ENCODE measurements at regions not wholly inside any gene's neighbourhood (a gene's known extent, or its start where the extent isn't known, plus 50 kb on each side); places are given as distances from the start of the nearest gene placed in this dataset.

GRCh38 chr2:238517209-238517608 is 90.5 kb downstream of the ASB1 start:
- TF ChIP-seq, protein P1, sequence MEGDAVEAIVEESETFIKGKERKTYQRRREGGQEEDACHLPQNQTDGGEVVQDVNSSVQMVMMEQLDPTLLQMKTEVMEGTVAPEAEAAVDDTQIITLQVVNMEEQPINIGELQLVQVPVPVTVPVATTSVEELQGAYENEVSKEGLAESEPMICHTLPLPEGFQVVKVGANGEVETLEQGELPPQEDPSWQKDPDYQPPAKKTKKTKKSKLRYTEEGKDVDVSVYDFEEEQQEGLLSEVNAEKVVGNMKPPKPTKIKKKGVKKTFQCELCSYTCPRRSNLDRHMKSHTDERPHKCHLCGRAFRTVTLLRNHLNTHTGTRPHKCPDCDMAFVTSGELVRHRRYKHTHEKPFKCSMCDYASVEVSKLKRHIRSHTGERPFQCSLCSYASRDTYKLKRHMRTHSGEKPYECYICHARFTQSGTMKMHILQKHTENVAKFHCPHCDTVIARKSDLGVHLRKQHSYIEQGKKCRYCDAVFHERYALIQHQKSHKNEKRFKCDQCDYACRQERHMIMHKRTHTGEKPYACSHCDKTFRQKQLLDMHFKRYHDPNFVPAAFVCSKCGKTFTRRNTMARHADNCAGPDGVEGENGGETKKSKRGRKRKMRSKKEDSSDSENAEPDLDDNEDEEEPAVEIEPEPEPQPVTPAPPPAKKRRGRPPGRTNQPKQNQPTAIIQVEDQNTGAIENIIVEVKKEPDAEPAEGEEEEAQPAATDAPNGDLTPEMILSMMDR (conservative IDR thresholded peaks at IDR 0.05; ENCODE audit: low read length), result no peak
- TF ChIP-seq EZH2phosphoT487 (IDR thresholded peaks at IDR 0.05; ENCODE audit: borderline replicate concordance, low read depth, low read length), result no peak

Measured in OCI-LY7 (cell line).